ENCODE measurements at regions not wholly inside any gene's neighbourhood (a gene's known extent, or its start where the extent isn't known, plus 50 kb on each side); places are given as distances from the start of the nearest gene placed in this dataset.
"Not testable (repeated sequence)": the region's sequence is repeated elsewhere in the genome, so short reads cannot be mapped to it uniquely, and the experiment has no call there.

DNA sequence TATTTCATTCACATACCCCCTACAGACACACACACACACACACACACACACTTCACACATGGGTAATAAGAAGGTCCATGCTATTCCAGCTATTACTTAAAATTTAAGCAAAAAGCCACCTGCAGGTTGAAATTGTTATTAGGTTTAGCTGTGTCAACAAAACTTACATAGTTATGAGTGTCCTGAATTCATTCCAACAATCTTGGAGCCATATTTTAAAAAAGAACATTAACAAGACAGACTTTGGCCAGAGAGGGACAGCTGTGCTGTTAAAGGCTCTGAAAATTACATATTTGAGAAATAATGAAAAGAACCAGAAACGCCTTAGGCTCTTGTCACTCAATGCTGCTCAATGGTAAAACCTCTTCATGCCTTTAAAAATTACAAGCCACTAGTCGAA is 455.3 kb downstream of the EPM2A start:
- Histone ChIP-seq H3K4me1 (ENCODE audit: control insufficient read depth, low read length) (no peaks in the 10 kb centered on the region), H3K79me2 (ENCODE audit: control insufficient read depth, low read length) (no peaks in the 10 kb centered on the region), H3K9me3 (ENCODE audit: control insufficient read depth, insufficient read depth, low read length) (no peaks in the 10 kb centered on the region), H3F3A (ENCODE audit: control insufficient read depth, insufficient read depth) (no peaks in the 10 kb centered on the region), H3K4me2 (ENCODE audit: low read length) (no peak overlapping the region), H3K4me3 (ENCODE audit: low read length) (no peak overlapping the region), H3K27ac (ENCODE audit: low read depth, low read length) (no peak overlapping the region), H3K36me3 (ENCODE audit: control insufficient read depth, low read length) (no peaks in the 10 kb centered on the region), H3K27me3 (ENCODE audit: control insufficient read depth, low read length) (no peaks in the 10 kb centered on the region), H3K9me2 (replicated peaks; ENCODE audit: control insufficient read depth, low read length) (no peaks in the 10 kb centered on the region), H4K20me1 (ENCODE audit: control insufficient read depth, insufficient read depth, low read depth, low read length) (no peaks in the 10 kb centered on the region)
- TF ChIP-seq EZH2phosphoT487 (IDR thresholded peaks at IDR 0.05; ENCODE audit: borderline replicate concordance, low read length) (no peak), CTCF (IDR thresholded peaks at IDR 0.05; ENCODE audit: low read depth, low read length, poor library complexity, severe bottlenecking) (no peak)

- H3K4me3 ChIP-seq (ENCODE audit: low read length); H3K4me1 ChIP-seq (ENCODE audit: control insufficient read depth, low read length); H3K27ac ChIP-seq (ENCODE audit: low read depth, low read length); H3K36me3 ChIP-seq (ENCODE audit: control insufficient read depth, low read length); H3K27me3 ChIP-seq (ENCODE audit: control insufficient read depth, low read length); H3F3A ChIP-seq (ENCODE audit: control insufficient read depth, insufficient read depth); H3K9me3 ChIP-seq (ENCODE audit: control insufficient read depth, insufficient read depth, low read length); H3K79me2 ChIP-seq (ENCODE audit: control insufficient read depth, low read length); H4K20me1 ChIP-seq (ENCODE audit: control insufficient read depth, insufficient read depth, low read depth, low read length); H3K4me2 ChIP-seq (ENCODE audit: low read length); H3K9me2 ChIP-seq (replicated peaks; ENCODE audit: control insufficient read depth, low read length): not testable (repeated sequence)
Measured at GRCh38 chr6:145283209-145283608, 452.1 kb downstream of the EPM2A start.

DNA sequence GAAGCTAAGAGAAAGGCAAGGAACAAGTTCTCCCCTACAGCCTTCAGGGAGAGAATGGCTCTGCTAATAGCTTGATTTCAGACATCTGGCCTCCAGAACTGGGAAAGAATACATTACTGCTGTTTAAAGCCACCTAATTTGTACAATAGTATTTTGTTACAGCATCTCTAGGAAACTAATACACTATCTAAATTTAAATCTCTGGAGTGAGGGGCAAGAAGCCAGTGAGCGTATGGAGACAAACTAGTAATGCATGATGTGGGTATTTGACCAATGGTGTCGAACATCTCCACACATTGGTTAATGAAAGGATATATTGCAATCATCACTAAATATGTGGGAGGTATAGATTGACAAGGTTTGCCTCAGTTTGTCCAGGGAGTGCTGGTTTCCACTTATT is 451.5 kb downstream of the EPM2A start:
- Histone ChIP-seq H3K4me1 (ENCODE audit: control insufficient read depth, low read length) (no peaks in the 10 kb centered on the region), H3K9me2 (replicated peaks; ENCODE audit: control insufficient read depth, low read length) (no peaks in the 10 kb centered on the region)

DNA sequence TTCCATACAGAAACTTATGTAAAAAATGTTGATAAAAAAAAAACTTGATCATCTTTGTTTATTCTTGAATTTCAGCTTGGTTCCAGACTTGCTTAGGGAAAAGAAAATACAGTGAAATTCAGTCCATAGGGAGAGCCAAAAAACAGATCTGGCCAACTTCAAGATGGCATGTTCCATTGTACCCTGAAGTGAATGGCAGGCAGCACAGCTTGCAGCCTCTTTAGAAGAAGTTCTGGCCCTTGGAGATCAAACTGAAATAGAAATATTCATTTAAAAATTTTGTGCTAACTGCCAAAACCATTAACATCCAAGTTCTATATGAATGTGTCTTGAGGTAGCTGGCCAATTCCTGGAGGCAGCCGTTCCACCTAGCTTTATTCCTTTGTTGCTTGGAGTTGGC is 448.4 kb downstream of the EPM2A start:
- H3K9me3 ChIP-seq (ENCODE audit: control insufficient read depth, insufficient read depth, low read length), result no peaks in the 10 kb centered on the region
- H4K20me1 ChIP-seq (ENCODE audit: control insufficient read depth, insufficient read depth, low read depth, low read length), result no peaks in the 10 kb centered on the region
- H3K9me2 ChIP-seq (replicated peaks; ENCODE audit: control insufficient read depth, low read length), result no peaks in the 10 kb centered on the region
- no peaks in the 10 kb centered on the region for H3K4me1 ChIP-seq (ENCODE audit: control insufficient read depth, low read length)
- H3K27me3 ChIP-seq (ENCODE audit: control insufficient read depth, low read length), result no peaks in the 10 kb centered on the region
- H3K4me3 ChIP-seq (ENCODE audit: low read length), result no peak overlapping the region
- H3K27ac ChIP-seq (ENCODE audit: low read depth, low read length), result no peak overlapping the region
- no peaks in the 10 kb centered on the region for H3F3A ChIP-seq (ENCODE audit: control insufficient read depth, insufficient read depth)
- H3K36me3 ChIP-seq (ENCODE audit: control insufficient read depth, low read length), result no peaks in the 10 kb centered on the region
- TF ChIP-seq EZH2phosphoT487 (IDR thresholded peaks at IDR 0.05; ENCODE audit: borderline replicate concordance, low read length), result no peak
- TF ChIP-seq CTCF (IDR thresholded peaks at IDR 0.05; ENCODE audit: low read depth, low read length, poor library complexity, severe bottlenecking), result no peak
- no peak overlapping the region for H3K4me2 ChIP-seq (ENCODE audit: low read length)
- H3K79me2 ChIP-seq (ENCODE audit: control insufficient read depth, low read length), result no peaks in the 10 kb centered on the region

More for the DNA sequence above, 451.5 kb downstream of the EPM2A start:
- no peak overlapping the region for H3K27ac ChIP-seq (ENCODE audit: low read depth, low read length)
- no peak overlapping the region for H3K4me3 ChIP-seq (ENCODE audit: low read length)
- TF ChIP-seq CTCF (IDR thresholded peaks at IDR 0.05; ENCODE audit: low read depth, low read length, poor library complexity, severe bottlenecking), result no peak
- H3K36me3 ChIP-seq (ENCODE audit: control insufficient read depth, low read length), result no peaks in the 10 kb centered on the region
- H3F3A ChIP-seq (ENCODE audit: control insufficient read depth, insufficient read depth), result no peaks in the 10 kb centered on the region
- H3K27me3 ChIP-seq (ENCODE audit: control insufficient read depth, low read length), result no peaks in the 10 kb centered on the region
- H3K4me2 ChIP-seq (ENCODE audit: low read length), result no peak overlapping the region
- no peaks in the 10 kb centered on the region for H4K20me1 ChIP-seq (ENCODE audit: control insufficient read depth, insufficient read depth, low read depth, low read length)
- H3K9me3 ChIP-seq (ENCODE audit: control insufficient read depth, insufficient read depth, low read length), result no peaks in the 10 kb centered on the region
- no peaks in the 10 kb centered on the region for H3K79me2 ChIP-seq (ENCODE audit: control insufficient read depth, low read length)
